H1 (cell line): ENCODE measurements at regions not wholly inside any gene's neighbourhood (a gene's known extent, or its start where the extent isn't known, plus 50 kb on each side); places are given as distances from the start of the nearest gene placed in this dataset.

Experiments
- CTCF ChIA-PET: fragments of 300-600 bp; sonication (Branson Sonifier 250); formaldehyde crosslinking; loops from one replicate; lab custom pipeline; 2021; ENCODE audit not compliant: partially characterized antibody; lab: Charles Lee
- POLR2A ChIA-PET: fragments of 300-600 bp; sonication (Branson Sonifier 250); formaldehyde crosslinking; loops from one replicate; lab custom pipeline; 2021; ENCODE audit warnings: inconsistent platforms; ENCODE audit not compliant: partially characterized antibody; lab: Charles Lee
- DNase-seq, 2 experiments: peaks; one replicate each; pipeline versions ENCODE4 v3.0.0 to v3.0.0-alpha.2; 2010 to 2022; ENCODE audit warnings: low spot score in 2 of 2, low read depth in 1 of 2, mixed read lengths in 1 of 2
- FAIRE-seq: peaks from 2 replicates; lab custom pipeline; 2011; peaks lifted over from hg19 to GRCh38; lab: Jason Lieb, UNC
- H2AFZ ChIP-seq: 2 replicates; pipeline ENCODE4 v1.8.1; 2012; ENCODE audit warnings: low read length, inconsistent platforms
- H2AK5ac ChIP-seq: 2 replicates; pipeline ENCODE4 v1.6.1; 2013; ENCODE audit warnings: low read depth, low read length
- H2BK120ac ChIP-seq: replicated peaks from 2 replicates; pipeline ENCODE3; 2013; ENCODE audit warnings: low read depth, low read length, inconsistent platforms
- H2BK12ac ChIP-seq: 2 replicates; pipeline ENCODE4 v1.6.1; 2013; ENCODE audit warnings: low read depth, low read length
- H2BK15ac ChIP-seq: 2 replicates; pipeline ENCODE4 v1.6.1; 2013; ENCODE audit warnings: low read length
- H2BK20ac ChIP-seq: 2 replicates; pipeline ENCODE4 v1.6.1; 2013; ENCODE audit warnings: low read length
- H2BK5ac ChIP-seq: 2 replicates; pipeline ENCODE4 v1.6.1; 2013; ENCODE audit warnings: low read depth, low read length
- H3K14ac ChIP-seq: 2 replicates; pipeline ENCODE4 v1.6.1; 2013; ENCODE audit warnings: inconsistent platforms; ENCODE audit not compliant: insufficient read length
- H3K18ac ChIP-seq: 2 replicates; pipeline ENCODE4 v1.6.1; 2013; ENCODE audit warnings: low read length; ENCODE audit errors: extremely low read depth
- H3K23ac ChIP-seq: 2 replicates; pipeline ENCODE4 v1.6.1; 2013; ENCODE audit warnings: inconsistent platforms; ENCODE audit not compliant: insufficient read length
- H3K23me2 ChIP-seq: 2 replicates; pipeline ENCODE4 v1.6.1; 2013; ENCODE audit warnings: low read depth, low read length
- H3K27ac ChIP-seq: 2 replicates; pipeline ENCODE4 v1.6.1; 2011; ENCODE audit warnings: low read depth, low read length, inconsistent platforms
- H3K27me3 ChIP-seq, 4 experiments: replicated peaks in 1 of 4; 1 replicate in 1 of 4; 2 replicates in 3 of 4; pipeline versions ENCODE4 v1.6.1 to v1.8.1; 2011 to 2013; ENCODE audit warnings: low read length in 3 of 4, mild to moderate bottlenecking in 3 of 4, inconsistent platforms in 2 of 4, mixed read lengths in 2 of 4, moderate library complexity in 1 of 4; ENCODE audit not compliant: control insufficient read depth in 3 of 4, insufficient read depth in 3 of 4; ENCODE audit errors: extremely low read depth in 1 of 4
- H3K36me3 ChIP-seq, 4 experiments: 2 replicates each; pipeline versions ENCODE4 v1.6.1 to v1.8.1; 2011 to 2013; ENCODE audit warnings: mild to moderate bottlenecking in 4 of 4, low read length in 3 of 4, moderate library complexity in 2 of 4, control low read depth in 1 of 4, inconsistent platforms in 1 of 4; ENCODE audit not compliant: insufficient read depth in 4 of 4, control insufficient read depth in 2 of 4
- H3K4ac ChIP-seq: replicated peaks from 2 replicates; pipeline ENCODE3; 2013; ENCODE audit warnings: low read length, low read depth, mixed read lengths, inconsistent platforms; ENCODE audit not compliant: insufficient read length
- H3K4me1 ChIP-seq, 4 experiments: replicated peaks in 1 of 4; 1 replicate in 1 of 4; 2 replicates in 3 of 4; pipeline versions ENCODE4 v1.6.1 to v1.8.1; 2011 to 2013; ENCODE audit warnings: low read length in 3 of 4, inconsistent platforms in 2 of 4, mixed read lengths in 1 of 4; ENCODE audit not compliant: insufficient read depth in 4 of 4, control insufficient read depth in 3 of 4
- H3K4me2 ChIP-seq, 2 experiments: 2 replicates each; pipeline versions ENCODE4 v1.6.1 to v1.8.1; 2011 to 2013; ENCODE audit warnings: low read depth in 2 of 2, low read length in 2 of 2, control low read depth in 1 of 2, inconsistent platforms in 1 of 2, mild to moderate bottlenecking in 1 of 2; ENCODE audit not compliant: insufficient read depth in 1 of 2
- H3K4me3 ChIP-seq, 4 experiments: fragments of 200-600, 300-600 bp in 1 of 4; sonication (generic), shearing (Covaris generic), sonication (Bioruptor Twin) in 1 of 4; 2 replicates each; pipeline versions ENCODE4 v1.5.1 to v1.8.1; 2011 to 2016; ENCODE audit warnings: low read length in 4 of 4, low read depth in 3 of 4, control low read depth in 2 of 4, inconsistent platforms in 2 of 4, mild to moderate bottlenecking in 2 of 4, mixed read lengths in 1 of 4, moderate library complexity in 1 of 4; ENCODE audit not compliant: insufficient read depth in 2 of 4; ENCODE audit errors: extremely low read depth in 1 of 4
- H3K56ac ChIP-seq: replicated peaks from 2 replicates; pipeline ENCODE3; 2013; ENCODE audit warnings: low read depth, mild to moderate bottlenecking, mixed read lengths, low read length, inconsistent platforms; ENCODE audit not compliant: insufficient read length
- H3K79me1 ChIP-seq: 2 replicates; pipeline ENCODE4 v1.6.1; 2013; ENCODE audit warnings: low read depth, low read length, control low read depth
- H3K79me2 ChIP-seq, 2 experiments: 2 replicates each; pipeline versions ENCODE4 v1.6.1 to v1.8.1; 2012 to 2013; ENCODE audit warnings: low read length in 2 of 2, mild to moderate bottlenecking in 2 of 2, inconsistent platforms in 1 of 2; ENCODE audit not compliant: insufficient read depth in 2 of 2, control insufficient read depth in 1 of 2
- H3K9ac ChIP-seq, 4 experiments: replicated peaks in 1 of 4; 1 replicate in 1 of 4; 2 replicates in 3 of 4; pipeline versions ENCODE4 v1.6.1 to v1.8.1; 2011 to 2013; ENCODE audit warnings: low read depth in 3 of 4, low read length in 3 of 4, control low read depth in 2 of 4, mild to moderate bottlenecking in 2 of 4, moderate library complexity in 2 of 4, inconsistent platforms in 1 of 4; ENCODE audit errors: extremely low read depth in 1 of 4
- H3K9me3 ChIP-seq, 2 experiments: 2 replicates each; pipeline versions ENCODE4 v1.6.1 to v1.8.1; 2012 to 2013; ENCODE audit warnings: mild to moderate bottlenecking in 2 of 2, moderate library complexity in 2 of 2, control low read depth in 1 of 2, inconsistent platforms in 1 of 2, low read depth in 1 of 2, low read length in 1 of 2, mixed read lengths in 1 of 2; ENCODE audit not compliant: insufficient read depth in 2 of 2
- H4K20me1 ChIP-seq, 2 experiments: replicated peaks in 1 of 2; 2 replicates each; pipeline versions ENCODE3 to v1.8.1; 2011 to 2013; ENCODE audit warnings: inconsistent platforms in 2 of 2, low read length in 2 of 2, mild to moderate bottlenecking in 1 of 2; ENCODE audit not compliant: insufficient read depth in 2 of 2, control insufficient read depth in 1 of 2
- H4K5ac ChIP-seq: 2 replicates; pipeline ENCODE4 v1.6.1; 2013; ENCODE audit warnings: low read length, low read depth, mixed read lengths, inconsistent platforms; ENCODE audit not compliant: insufficient read length
- H4K8ac ChIP-seq: 2 replicates; pipeline ENCODE4 v1.8.0; 2013; ENCODE audit warnings: mild to moderate bottlenecking, moderate library complexity, low read length, inconsistent platforms; ENCODE audit not compliant: insufficient read depth; ENCODE audit errors: extremely low read depth
- H4K91ac ChIP-seq: replicated peaks from 2 replicates; pipeline ENCODE3; 2013; ENCODE audit warnings: low read length, mixed read lengths, inconsistent platforms; ENCODE audit not compliant: insufficient read length
- ASH2L ChIP-seq: fragments of 200-600, 300-600 bp; sonication (generic); IDR thresholded peaks from one replicate; pipeline ENCODE4 v1.7.1; 2017; ENCODE audit warnings: low read length
- CBX8 ChIP-seq: fragments of 300-800, 300-1000 bp; sonication (generic); IDR thresholded peaks from 2 replicates; pipeline ENCODE4 v1.7.1; 2016; ENCODE audit warnings: low read depth, low read length, borderline replicate concordance
- CHD1 ChIP-seq: IDR thresholded peaks from 2 replicates; pipeline ENCODE4 v1.6.1; 2012; ENCODE audit warnings: low read depth, low read length, improper control_type of control experiment
- CHD2 ChIP-seq: IDR thresholded peaks from 2 replicates; pipeline ENCODE4 v1.6.1; 2012; ENCODE audit warnings: low read length, improper control_type of control experiment
- CREB1 ChIP-seq: IDR thresholded peaks from 2 replicates; pipeline ENCODE4 v1.6.1; 2012; ENCODE audit warnings: inconsistent platforms
- EP300 ChIP-seq, 2 experiments: IDR thresholded peaks; 1 replicate in 1 of 2; 2 replicates in 1 of 2; pipeline ENCODE4 v1.6.1; 2011 to 2012; ENCODE audit warnings: low read depth in 2 of 2, low read length in 2 of 2, mild to moderate bottlenecking in 2 of 2, borderline replicate concordance in 1 of 2, inconsistent platforms in 1 of 2, moderate library complexity in 1 of 2
- KDM4A ChIP-seq: IDR thresholded peaks from one replicate; pipeline ENCODE4 v1.7.1; 2012; ENCODE audit warnings: low read depth, mild to moderate bottlenecking, moderate library complexity, low read length, inconsistent platforms; ENCODE audit not compliant: severe bottlenecking
- PHF8 ChIP-seq: fragments of 200-600 bp; sonication (generic); conservative IDR thresholded peaks from 2 replicates; pipeline ENCODE4 v1.7.1; 2012; ENCODE audit warnings: low read depth, mild to moderate bottlenecking, inconsistent platforms, low read length, moderate library complexity
- POLR2A ChIP-seq, 2 experiments: IDR thresholded peaks; 1 replicate in 1 of 2; 2 replicates in 1 of 2; pipeline ENCODE4 v1.6.1; 2011; ENCODE audit warnings: low read depth in 2 of 2, low read length in 2 of 2, mild to moderate bottlenecking in 2 of 2; ENCODE audit errors: control extremely low read depth in 1 of 2
- RBBP5 ChIP-seq: IDR thresholded peaks from 2 replicates; pipeline ENCODE4 v1.7.1; 2012; ENCODE audit warnings: low read depth, mild to moderate bottlenecking, inconsistent platforms, low read length, moderate library complexity, borderline replicate concordance
- RFX5 ChIP-seq: IDR thresholded peaks from 2 replicates; pipeline ENCODE4 v1.6.1; 2011; ENCODE audit warnings: low read depth, low read length, improper control_type of control experiment, borderline replicate concordance
- SIN3A ChIP-seq, 2 experiments: IDR thresholded peaks in 1 of 2; conservative IDR thresholded peaks in 1 of 2; 2 replicates each; pipeline ENCODE4 v1.6.1; 2011 to 2012; ENCODE audit warnings: low read length in 2 of 2, improper control_type of control experiment in 1 of 2, low read depth in 1 of 2, mild to moderate bottlenecking in 1 of 2
- SIRT6 ChIP-seq: IDR thresholded peaks from one replicate; pipeline ENCODE4 v1.7.1; 2012; ENCODE audit warnings: low read length, inconsistent platforms
- SIX5 ChIP-seq: IDR thresholded peaks from 2 replicates; pipeline ENCODE4 v1.6.1; 2011; ENCODE audit warnings: mild to moderate bottlenecking, low read depth, low read length
- WGBS, 2 experiments: shearing (Covaris generic) in 1 of 2; methylation state at CpG; one replicate each; pipeline versions ENCODE4 v1.1.6 to v1.1.7; 2013 to 2015; ENCODE audit warnings: low lambda C conversion rate in 2 of 2, mixed read lengths in 2 of 2, inconsistent platforms in 1 of 2, low coverage in 1 of 2, missing lambda C conversion rate in 1 of 2; ENCODE audit not compliant: insufficient replicate concordance in 2 of 2, insufficient coverage in 1 of 2, insufficient read length in 1 of 2; ENCODE audit errors: extremely low coverage in 1 of 2, missing lambda C conversion rate in 1 of 2; 5-methylcytosine and 5-hydroxymethylcytosine counted together
- TF ChIP-seq, protein P1 (sequence below): IDR thresholded peaks from 2 replicates; pipeline ENCODE4 v1.6.1; 2012; ENCODE audit warnings: inconsistent platforms

DNA sequence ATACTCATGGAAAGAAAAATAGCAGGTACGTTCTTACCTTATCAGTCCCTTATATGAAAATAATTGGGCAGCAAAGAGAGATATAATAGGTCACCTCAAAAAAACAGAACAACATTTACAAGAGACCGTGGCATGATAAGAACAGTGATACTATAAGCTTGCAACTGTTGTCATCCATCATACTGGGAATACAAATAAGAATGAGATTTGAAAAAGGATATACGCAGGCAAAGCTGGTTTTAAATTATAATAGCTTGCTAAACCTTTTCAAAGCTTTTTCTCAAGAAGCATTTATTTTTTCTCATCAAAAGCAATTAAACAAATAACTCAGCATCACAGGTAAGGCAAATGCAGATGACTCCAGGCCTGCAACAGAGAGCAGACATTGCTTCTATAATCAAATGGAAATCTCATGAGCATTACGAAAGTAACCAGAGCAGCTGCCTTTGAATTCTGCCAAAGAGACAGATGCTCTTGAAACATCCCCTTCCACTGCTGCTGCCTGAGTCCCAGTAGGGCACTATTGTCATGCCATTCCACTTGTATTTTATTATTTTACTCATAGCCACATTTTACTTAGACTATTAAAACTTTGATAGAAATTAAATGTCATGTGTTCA lies 620.6 kb upstream of the GNPDA2 start:
- peak overlapping the region; percentile 36 for H3K14ac ChIP-seq
- H3K23me2 ChIP-seq, result no peaks in the 10 kb centered on the region
- H3K4me3 ChIP-seq, result no peak overlapping the region
- no peak overlapping the region for H2BK5ac ChIP-seq
- H3K9ac ChIP-seq, result no peak overlapping the region
- H3K36me3 ChIP-seq, result no peaks in the 10 kb centered on the region
- H3K4me1 ChIP-seq, result no peaks in the 10 kb centered on the region
- H3K4ac ChIP-seq, result no peak overlapping the region
- no peak overlapping the region for H4K5ac ChIP-seq
- H3K9me3 ChIP-seq, result no peaks in the 10 kb centered on the region
- H4K20me1 ChIP-seq, result no peaks in the 10 kb centered on the region
- no peak overlapping the region for H2AFZ ChIP-seq
- no peaks in the 10 kb centered on the region for H3K27me3 ChIP-seq
- H2BK15ac ChIP-seq, result no peak overlapping the region
- H2BK120ac ChIP-seq, result no peak overlapping the region
- DNase-seq (no peak), FAIRE-seq (no peak)
- no peak overlapping the region for H4K91ac ChIP-seq
- H3K79me2 ChIP-seq, result no peaks in the 10 kb centered on the region
- no peak overlapping the region for H3K23ac ChIP-seq
- no peak overlapping the region for H2BK12ac ChIP-seq
- H3K79me1 ChIP-seq, result no peaks in the 10 kb centered on the region
- ChIA-PET POLR2A (no interaction called here), CTCF (no interaction called here)
- H2BK20ac ChIP-seq, result no peak overlapping the region
- H2AK5ac ChIP-seq, result no peak overlapping the region
- no peak overlapping the region for H3K27ac ChIP-seq
- no peak overlapping the region for H4K8ac ChIP-seq
- H3K56ac ChIP-seq, result no peak overlapping the region
- no peak overlapping the region for H3K4me2 ChIP-seq
- H3K18ac ChIP-seq, result no peak overlapping the region
- WGBS, 2 experiments, result 71% methylated on average over 4 of the region's 4 CpGs; no CpG with 5 or more reads in 1 of the 2 experiments
- no peak for TF ChIP-seq POLR2A (IDR thresholded peaks at IDR 0.05; ENCODE audit: control extremely low read depth in 1 of 2, low read depth in 2 of 2, low read length in 2 of 2)
- no peak for TF ChIP-seq CREB1
- no peak for TF ChIP-seq SIRT6
- TF ChIP-seq EP300 (IDR thresholded peaks at IDR 0.05; ENCODE audit: borderline replicate concordance in 1 of 2, low read depth in 2 of 2, low read length in 2 of 2), result no peak
- no peak for TF ChIP-seq SIX5
- no peak for TF ChIP-seq ASH2L
- no peak for TF ChIP-seq CHD1
- TF ChIP-seq KDM4A, result no peak
- TF ChIP-seq RBBP5, result no peak
- TF ChIP-seq, protein P1, sequence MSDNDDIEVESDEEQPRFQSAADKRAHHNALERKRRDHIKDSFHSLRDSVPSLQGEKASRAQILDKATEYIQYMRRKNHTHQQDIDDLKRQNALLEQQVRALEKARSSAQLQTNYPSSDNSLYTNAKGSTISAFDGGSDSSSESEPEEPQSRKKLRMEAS, result no peak
- TF ChIP-seq SIN3A (conservative IDR thresholded peaks at IDR 0.05 in 1 of 2, IDR thresholded peaks at IDR 0.05 in 1 of 2; ENCODE audit: low read depth in 1 of 2, low read length in 2 of 2), result no peak
- no peak for TF ChIP-seq RFX5
- no peak for TF ChIP-seq CBX8
- no peak for TF ChIP-seq PHF8
- no peak for TF ChIP-seq CHD2
